HPDE6-E6E7 (cell line): ENCODE measurements at regions not wholly inside any gene's neighbourhood (a gene's known extent, or its start where the extent isn't known, plus 50 kb on each side); places are given as distances from the start of the nearest gene placed in this dataset.
A peak's percentile ranks its signal among the peaks of the same experiment; 100 is the strongest.

Experiments used
- DNase-seq: peaks from one replicate; pipeline ENCODE4 v3.0.0; 2011; ENCODE audit warnings: missing footprints; ENCODE audit errors: extremely low spot score

DNA sequence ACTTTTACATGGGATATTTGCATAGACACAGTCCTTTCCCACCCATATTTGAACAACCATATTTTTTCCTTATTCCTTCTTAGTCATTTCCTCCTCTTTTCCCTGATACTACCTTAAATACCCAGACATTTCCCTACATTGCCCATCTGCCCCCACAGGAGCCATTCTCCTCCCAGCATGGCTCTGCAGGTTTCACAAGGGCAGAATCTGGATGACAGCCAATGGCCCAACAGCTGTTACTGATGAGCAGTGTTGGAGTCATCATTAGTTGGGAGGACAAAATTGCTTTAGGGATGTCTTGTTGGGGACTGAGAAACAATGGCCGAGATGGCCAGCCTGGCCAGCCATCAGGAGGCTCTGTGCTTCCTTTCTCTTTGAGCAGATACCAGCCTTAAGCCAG, 209.5 kb downstream of the KLF5 start:
- DNase-seq = peak; percentile 57

DNA sequence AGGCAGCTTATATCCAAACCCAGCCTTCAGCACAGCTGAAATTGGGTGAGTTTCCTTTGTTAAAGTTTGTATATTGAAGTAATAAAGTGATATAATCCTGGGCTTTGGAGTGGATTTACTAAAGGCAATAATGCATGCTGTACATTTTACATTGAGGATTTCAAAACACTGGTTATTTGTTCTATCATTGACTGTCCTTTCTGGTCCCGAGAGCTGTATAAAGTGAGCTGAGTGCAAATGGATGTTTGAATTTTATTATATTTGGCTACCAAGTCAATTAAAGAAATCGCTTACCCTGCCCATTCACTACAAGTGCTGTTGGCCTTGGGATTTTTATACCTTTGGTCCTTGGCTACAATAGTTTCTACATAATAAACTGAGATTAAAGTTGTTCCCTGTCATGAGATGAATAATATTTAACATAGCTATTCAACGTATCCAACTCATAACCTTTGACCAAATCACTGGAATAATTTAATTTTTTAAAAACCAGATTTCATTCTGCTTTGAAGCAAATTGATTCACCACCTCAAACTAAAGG, 207.9 kb downstream of the KLF5 start:
- DNase-seq = no peak

GRCh38 chr13:73262862-73263627, 204.2 kb downstream of the KLF5 start:
- no peak for DNase-seq

- DNase-seq = peak; percentile 46
Observed at GRCh38 chr13:73261739-73262216, 203.0 kb downstream of the KLF5 start.

DNA sequence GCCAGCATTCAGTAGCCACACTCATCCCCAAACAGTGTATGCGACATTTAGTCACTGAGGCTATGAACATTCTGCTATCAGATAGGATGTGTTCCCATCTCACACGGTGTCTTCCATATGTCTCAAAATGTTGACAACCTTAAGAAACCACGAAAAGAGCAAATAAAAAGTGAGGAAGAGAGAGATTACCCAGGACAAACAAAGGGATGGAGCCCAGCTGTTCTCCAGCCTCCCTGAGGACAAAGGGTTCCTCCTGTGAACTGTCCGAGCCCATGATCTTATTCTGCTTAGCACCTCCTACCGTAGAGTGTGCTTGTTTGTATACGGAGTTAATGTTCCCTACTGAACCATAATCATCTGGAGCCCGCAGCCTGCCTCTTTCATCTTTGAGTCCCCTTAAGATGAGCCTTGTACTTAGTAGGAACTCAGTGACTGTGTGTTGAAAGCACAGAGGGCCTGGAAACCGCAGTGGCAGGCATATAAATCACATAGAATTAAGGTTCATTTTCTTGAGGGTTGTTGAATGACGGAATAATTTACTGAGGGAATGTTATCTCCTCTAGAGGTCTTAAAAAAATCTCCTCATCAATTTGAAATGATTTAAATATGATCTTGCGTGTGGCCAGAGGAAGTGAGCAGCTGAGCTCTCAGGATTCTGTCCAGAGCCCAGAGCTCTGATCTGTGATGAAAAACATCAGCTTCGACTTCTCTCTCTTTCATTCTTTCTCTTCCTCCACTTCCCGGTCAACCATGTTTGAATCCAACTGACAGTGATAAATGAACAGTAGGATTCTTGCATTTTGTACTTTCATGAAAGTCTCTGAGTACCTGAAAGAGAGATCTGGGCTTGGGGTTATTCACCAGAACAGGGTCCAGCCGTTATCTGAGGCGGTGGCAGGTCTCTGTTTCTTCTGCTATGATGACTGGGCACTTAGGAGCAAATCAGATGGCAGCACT, 200.5 kb downstream of the KLF5 start:
- DNase-seq = no peak

- no peak for DNase-seq
Observed at GRCh38 chr13:73258406-73258805, 199.6 kb downstream of the KLF5 start.

DNA sequence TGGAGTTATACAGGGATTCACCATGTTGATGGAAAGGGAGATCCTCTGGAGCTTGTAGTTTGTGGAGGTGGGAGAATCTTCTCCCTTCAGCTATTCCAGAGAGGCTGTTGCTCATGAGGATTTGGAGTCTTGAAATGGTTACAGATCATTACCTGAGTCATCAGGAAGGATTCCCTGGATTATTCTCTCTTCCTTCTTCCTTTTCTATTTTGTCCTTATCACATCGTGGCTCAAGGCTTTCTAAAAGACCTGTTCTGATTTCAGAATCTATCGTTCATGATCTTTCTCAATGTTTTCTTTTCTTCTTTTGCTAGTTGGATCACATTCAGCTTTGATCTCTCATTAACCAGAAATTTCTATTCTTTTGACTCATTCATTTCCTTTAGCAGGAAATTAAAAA, 196.0 kb downstream of the KLF5 start:
- DNase-seq = no peak

- no peak for DNase-seq
Observed at GRCh38 chr13:73251626-73252265, 192.9 kb downstream of the KLF5 start.

- DNase-seq = no peak
Observed at GRCh38 chr13:73250061-73250460, 191.3 kb downstream of the KLF5 start.

DNA sequence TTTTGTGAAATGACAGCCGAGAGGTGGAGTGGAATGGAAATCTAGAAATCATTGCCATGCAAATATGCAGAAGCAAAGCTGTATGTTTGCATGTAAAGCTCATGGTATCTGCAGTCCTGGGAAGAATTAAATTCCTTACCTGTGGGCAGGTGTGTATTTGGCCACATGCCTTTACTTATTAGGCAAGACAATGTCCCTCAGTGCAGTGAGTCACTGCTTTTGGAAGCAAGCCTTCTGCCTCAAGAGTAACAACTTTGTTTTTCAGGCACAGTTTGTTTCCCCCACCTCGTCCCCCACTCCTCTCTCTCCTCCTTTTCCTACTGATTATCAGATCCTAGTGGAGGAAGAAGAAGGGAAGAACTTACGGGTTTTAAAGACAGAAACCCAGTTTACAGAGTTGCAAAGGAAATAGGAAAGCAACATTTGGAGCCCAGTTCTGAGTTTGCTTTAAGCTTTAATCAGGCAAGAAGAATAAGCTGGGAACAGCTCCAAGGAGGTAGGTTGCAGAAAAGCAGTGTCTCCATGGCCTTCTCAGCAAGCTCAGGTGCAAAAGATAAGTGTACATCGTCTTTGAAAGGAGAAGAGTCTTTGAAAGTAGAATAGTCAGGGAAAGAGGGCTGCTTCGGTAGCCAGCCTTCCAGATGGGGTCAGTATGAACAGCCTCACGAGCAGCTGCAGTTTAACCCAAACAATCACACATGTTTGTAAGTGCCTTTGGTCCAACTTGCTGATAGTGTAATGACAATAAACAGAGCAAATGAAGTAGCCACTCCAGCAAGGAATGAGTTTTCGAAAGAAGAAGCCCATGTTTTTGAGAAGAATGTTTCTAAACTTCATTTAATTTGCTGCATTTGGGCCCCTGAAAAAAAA, 190.1 kb downstream of the KLF5 start:
- DNase-seq = peak; percentile 61

DNA sequence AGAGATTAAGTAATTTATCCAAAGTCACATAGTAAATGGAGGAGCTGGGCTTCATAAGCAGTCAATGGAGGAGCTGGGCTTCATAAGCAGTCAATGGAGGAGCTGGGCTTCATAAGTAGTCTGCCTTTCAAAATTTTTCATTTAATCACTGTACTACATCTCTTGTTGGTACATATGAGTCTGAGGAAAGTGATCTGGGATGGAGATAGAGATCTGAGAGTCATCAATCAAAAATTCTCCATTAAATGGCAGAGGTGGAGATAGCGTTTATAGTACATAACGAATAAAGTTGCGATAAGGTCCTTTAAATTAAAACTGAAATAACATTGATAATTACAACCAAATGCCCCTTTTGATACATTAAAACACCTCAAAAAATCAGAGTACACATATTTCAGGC, 189.3 kb downstream of the KLF5 start:
- DNase-seq = no peak

DNA sequence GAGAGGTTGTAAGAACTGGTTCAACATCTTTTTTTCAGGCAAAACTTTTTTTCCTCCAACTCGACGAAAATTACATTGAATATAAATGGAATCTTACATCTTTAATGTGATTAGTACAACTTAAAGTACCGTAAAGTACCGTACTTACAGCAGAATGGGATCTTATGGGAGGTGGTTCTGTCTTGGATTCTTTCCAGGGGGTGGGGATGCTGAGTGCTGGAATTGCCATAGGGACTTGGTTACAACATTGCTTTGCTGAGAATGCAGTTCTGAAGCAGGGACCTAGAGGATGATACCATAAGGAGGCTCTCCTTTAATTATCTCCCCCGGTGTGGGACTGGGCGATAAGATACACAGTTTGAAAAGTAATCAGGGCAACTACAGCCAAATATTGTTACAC, 186.4 kb downstream of the KLF5 start:
- no peak for DNase-seq

- no peak for DNase-seq
Observed at GRCh38 chr13:73244467-73244866, 185.7 kb downstream of the KLF5 start.

DNA sequence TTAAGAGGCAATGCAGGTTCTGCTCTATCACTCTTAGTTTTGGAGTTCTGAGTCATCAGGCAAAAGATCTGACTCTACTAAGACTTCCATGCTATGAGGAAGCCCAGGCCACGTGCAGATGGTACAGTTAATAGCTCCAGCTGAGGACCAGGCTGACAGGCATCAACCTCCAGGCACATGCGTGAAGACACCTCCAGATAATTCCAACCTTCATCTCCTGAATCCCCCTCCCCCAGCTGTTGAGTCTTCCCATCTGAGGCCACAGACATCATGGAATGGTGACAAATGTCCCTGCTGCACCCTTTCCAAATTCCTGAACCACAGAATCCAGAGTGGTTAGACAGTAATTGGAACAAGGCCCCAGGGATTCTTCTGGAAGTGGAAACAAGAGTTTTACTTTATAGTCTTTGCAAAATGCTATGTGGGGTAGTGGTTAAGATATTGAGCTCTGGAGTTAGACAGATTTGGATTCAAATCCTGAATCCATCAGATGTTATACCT, 183.8 kb downstream of the KLF5 start:
- no peak for DNase-seq

GRCh38 chr13:73240193-73240592, 181.4 kb downstream of the KLF5 start:
- no peak for DNase-seq

DNA sequence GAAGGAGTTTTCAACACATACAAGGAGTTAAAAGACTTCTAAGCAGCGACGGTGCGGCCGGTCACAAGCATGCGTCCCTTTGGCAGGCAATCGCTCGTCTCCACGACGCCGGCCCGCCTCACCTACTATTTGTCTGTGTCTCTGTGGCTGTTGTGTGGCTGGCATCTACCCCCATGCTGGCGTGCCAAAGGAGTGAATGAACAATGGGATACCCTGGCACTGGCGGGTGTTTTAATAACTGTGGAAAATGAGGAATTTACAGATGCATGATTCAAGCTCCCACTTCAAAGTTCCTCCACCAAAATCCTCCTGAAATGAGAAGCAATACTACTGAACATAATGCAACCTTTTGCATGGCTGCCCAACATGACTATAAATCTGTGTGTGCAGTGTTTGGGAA, 176.6 kb downstream of the KLF5 start:
- no peak for DNase-seq

GRCh38 chr13:73231471-73231870, 172.7 kb downstream of the KLF5 start:
- DNase-seq = no peak

GRCh38 chr13:73230716-73231115, 171.9 kb downstream of the KLF5 start:
- no peak for DNase-seq

DNA sequence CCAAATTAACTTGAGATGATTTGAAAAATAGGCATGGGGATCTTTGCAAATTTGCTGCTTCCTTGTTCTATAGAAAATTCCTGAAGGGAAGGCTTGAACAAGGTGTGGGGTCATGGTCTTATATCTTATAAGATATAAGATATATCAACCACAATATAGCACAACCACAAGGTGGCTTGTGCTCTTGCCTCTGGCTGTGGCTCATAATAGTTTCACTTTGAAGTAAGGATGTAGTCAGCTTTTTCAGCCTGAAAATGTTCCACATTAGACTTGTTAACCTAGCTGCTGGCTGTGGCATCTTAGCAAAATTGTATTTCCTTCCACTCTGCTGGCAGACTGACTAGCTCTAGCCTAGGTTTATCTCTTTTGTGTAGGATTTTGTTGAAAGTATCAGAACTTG, 169.7 kb downstream of the KLF5 start:
- DNase-seq = no peak

GRCh38 chr13:73225990-73226389, 167.2 kb downstream of the KLF5 start:
- DNase-seq = no peak

GRCh38 chr13:73224703-73225102, 165.9 kb downstream of the KLF5 start:
- no peak for DNase-seq
